Activated CD4-positive, alpha-beta T cell treated with anti-CD3 and anti-CD28 coated beads for 36 hours (primary cell): ENCODE measurements at regions not wholly inside any gene's neighbourhood (a gene's known extent, or its start where the extent isn't known, plus 50 kb on each side); places are given as distances from the start of the nearest gene placed in this dataset.

ENCODE experiments used
- ATAC-seq: fragments of 200-7000 bp; cut with Tn5 transposase; one replicate; pipeline ENCODE4 v1.10.0; 2021; ENCODE audit warnings: mild to moderate bottlenecking, moderate library complexity
- CTCF ChIA-PET: fragments of 350-600 bp; sonication (Branson Sonifier 250); formaldehyde crosslinking; loops from one replicate; lab custom pipeline; 2021; ENCODE audit warnings: antibody characterized with exemption; lab: Charles Lee
- POLR2A ChIA-PET: fragments of 350-600 bp; sonication (Branson Sonifier 250); formaldehyde crosslinking; loops from one replicate; lab custom pipeline; 2021; ENCODE audit warnings: antibody characterized with exemption, inconsistent platforms; lab: Charles Lee
- DNase-seq: peaks from one replicate; pipeline ENCODE4 v3.0.0-alpha.2; 2020
- H3K27ac Mint-ChIP-seq: one replicate; pipeline ENCODE4 v1.8.0; 2021; ENCODE audit warnings: mixed read lengths
- H3K27me3 Mint-ChIP-seq: one replicate; pipeline ENCODE4 v1.8.0; 2021; ENCODE audit warnings: mixed read lengths
- H3K36me3 Mint-ChIP-seq: one replicate; pipeline ENCODE4 v1.8.0; 2021; ENCODE audit warnings: low read depth, mixed read lengths
- H3K4me1 Mint-ChIP-seq: one replicate; pipeline ENCODE4 v1.8.0; 2021; ENCODE audit warnings: mixed read lengths
- H3K4me3 Mint-ChIP-seq: one replicate; pipeline ENCODE4 v1.8.0; 2021; ENCODE audit warnings: mild to moderate bottlenecking, moderate library complexity, mixed read lengths
- H3K9me3 Mint-ChIP-seq: one replicate; pipeline ENCODE4 v1.8.0; 2021; ENCODE audit warnings: low read depth, mixed read lengths
- intact Hi-C, 2 experiments: fragments of 100-400 bp; cut with DNase I in 1 of 2; cut with micrococcal nuclease in 1 of 2; formaldehyde crosslinking; loops; one replicate each; pipeline versions ENCODE4 v1.14.2 to v1.15.1; 2022 to 2024; cut with DNase I, micrococcal nuclease

GRCh38 chr5:57696389-57696769 lies 213.8 kb upstream of the ACTBL2 start:
- Mint-ChIP-seq H3K4me1 (peaks cover 4% of the 10 kb centered on the region), H3K4me3 (no peak overlapping the region), H3K9me3 (no peaks in the 10 kb centered on the region), H3K36me3 (no peaks in the 10 kb centered on the region), H3K27me3 (peaks cover 3% of the 10 kb centered on the region), H3K27ac (no peak overlapping the region)
- ATAC-seq (no peak), DNase-seq (no peak)
- intact Hi-C loops, result no loop called here
- ChIA-PET CTCF (no interaction called here), POLR2A (no interaction called here)

- H3K4me3 Mint-ChIP-seq, result no peak overlapping the region
- H3K36me3 Mint-ChIP-seq, result no peaks in the 10 kb centered on the region
- CTCF ChIA-PET, result no interaction called here
- peaks cover 3% of the 10 kb centered on the region for H3K27me3 Mint-ChIP-seq
- intact Hi-C loops, result no loop called here
- ATAC-seq (no peak), DNase-seq (no peak)
- H3K4me1 Mint-ChIP-seq, result peaks cover 4% of the 10 kb centered on the region
- no peak overlapping the region for H3K27ac Mint-ChIP-seq
- no peaks in the 10 kb centered on the region for H3K9me3 Mint-ChIP-seq
- POLR2A ChIA-PET, result no interaction called here
Observed at GRCh38 chr5:57695706-57696388, 213.2 kb upstream of the ACTBL2 start.

GRCh38 chr5:57695179-57695578 lies 212.6 kb upstream of the ACTBL2 start:
- ChIA-PET POLR2A (no interaction called here), CTCF (interaction anchor here (0.6 kb wide), 1 partner anchor 354 kb away, joined by 3 read pairs; no protein-coding TSS in a partner anchor)

GRCh38 chr5:57693488-57694305 lies 211.1 kb upstream of the ACTBL2 start:
- H3K4me1 Mint-ChIP-seq, result peaks cover 4% of the 10 kb centered on the region
- no peak overlapping the region for H3K4me3 Mint-ChIP-seq
- no peaks in the 10 kb centered on the region for H3K9me3 Mint-ChIP-seq
- H3K27me3 Mint-ChIP-seq, result no peaks in the 10 kb centered on the region
- intact Hi-C loops, result loop anchor here in 1 of 2 experiments (5.0 kb wide), 1 partner anchor 396 kb away; no protein-coding TSS in a partner anchor
- ChIA-PET POLR2A (no interaction called here), CTCF (no interaction called here)
- ATAC-seq, result no peak
- H3K27ac Mint-ChIP-seq, result no peak overlapping the region
- no peaks in the 10 kb centered on the region for H3K36me3 Mint-ChIP-seq
- no peak for DNase-seq

More at GRCh38 chr5:57695179-57695578, 212.6 kb upstream of the ACTBL2 start:
- Mint-ChIP-seq H3K27me3 (no peaks in the 10 kb centered on the region), H3K27ac (no peak overlapping the region), H3K4me1 (peaks cover 4% of the 10 kb centered on the region), H3K9me3 (no peaks in the 10 kb centered on the region), H3K36me3 (no peaks in the 10 kb centered on the region), H3K4me3 (no peak overlapping the region)
- ATAC-seq, result no peak
- intact Hi-C loops, result no loop called here
- DNase-seq, result no peak

GRCh38 chr5:57692582-57693487 lies 210.2 kb upstream of the ACTBL2 start:
- ATAC-seq, result peak; percentile 78
- Mint-ChIP-seq H3K4me1 (peaks cover 4% of the 10 kb centered on the region), H3K36me3 (no peaks in the 10 kb centered on the region), H3K9me3 (no peaks in the 10 kb centered on the region), H3K27ac (no peak overlapping the region), H3K4me3 (no peak overlapping the region), H3K27me3 (no peaks in the 10 kb centered on the region)
- ChIA-PET POLR2A (no interaction called here), CTCF (no interaction called here)
- DNase-seq, result peak; percentile 58
- intact Hi-C loops, result loop anchor here in 1 of 2 experiments (5.0 kb wide), 1 partner anchor 396 kb away; no protein-coding TSS in a partner anchor

- peaks cover 4% of the 10 kb centered on the region for H3K4me1 Mint-ChIP-seq
- intact Hi-C loops, result loop anchor here in 1 of 2 experiments (5.0 kb wide), 1 partner anchor 393 kb away; no protein-coding TSS in a partner anchor
- CTCF ChIA-PET, result interaction anchor here (0.6 kb wide), 1 partner anchor 472 kb away, joined by 3 read pairs; no protein-coding TSS in a partner anchor
- no peak overlapping the region for H3K27ac Mint-ChIP-seq
- ATAC-seq (no peak), DNase-seq (no peak)
- H3K9me3 Mint-ChIP-seq, result no peaks in the 10 kb centered on the region
- H3K4me3 Mint-ChIP-seq, result no peak overlapping the region
- no peaks in the 10 kb centered on the region for H3K36me3 Mint-ChIP-seq
- no peaks in the 10 kb centered on the region for H3K27me3 Mint-ChIP-seq
- POLR2A ChIA-PET, result no interaction called here
Observed at GRCh38 chr5:57690724-57691123, 208.1 kb upstream of the ACTBL2 start.

GRCh38 chr5:57687596-57687995 lies 205.0 kb upstream of the ACTBL2 start:
- H3K9me3 Mint-ChIP-seq, result no peaks in the 10 kb centered on the region
- DNase-seq, result no peak
- ChIA-PET POLR2A (no interaction called here), CTCF (no interaction called here)
- no peak for ATAC-seq
- H3K27ac Mint-ChIP-seq, result no peak overlapping the region
- intact Hi-C loops, result no loop called here
- no peaks in the 10 kb centered on the region for H3K4me1 Mint-ChIP-seq
- H3K36me3 Mint-ChIP-seq, result no peaks in the 10 kb centered on the region
- H3K4me3 Mint-ChIP-seq, result no peak overlapping the region
- no peaks in the 10 kb centered on the region for H3K27me3 Mint-ChIP-seq

GRCh38 chr5:57685516-57686255 lies 203.1 kb upstream of the ACTBL2 start:
- Mint-ChIP-seq H3K27me3 (peaks cover 2% of the 10 kb centered on the region), H3K27ac (no peak overlapping the region), H3K4me3 (no peak overlapping the region), H3K4me1 (no peaks in the 10 kb centered on the region), H3K9me3 (no peaks in the 10 kb centered on the region), H3K36me3 (no peaks in the 10 kb centered on the region)
- intact Hi-C loops, result no loop called here
- DNase-seq (no peak), ATAC-seq (no peak)
- ChIA-PET POLR2A (interaction anchor here (0.6 kb wide), 1 partner anchor 21 kb away, joined by 3 read pairs; no protein-coding TSS in a partner anchor), CTCF (no interaction called here)

- ChIA-PET POLR2A (no interaction called here), CTCF (no interaction called here)
- DNase-seq (no peak), ATAC-seq (no peak)
- H3K27ac Mint-ChIP-seq, result no peak overlapping the region
- no peaks in the 10 kb centered on the region for H3K4me1 Mint-ChIP-seq
- no peaks in the 10 kb centered on the region for H3K9me3 Mint-ChIP-seq
- intact Hi-C loops, result no loop called here
- H3K27me3 Mint-ChIP-seq, result peaks cover 2% of the 10 kb centered on the region
- H3K36me3 Mint-ChIP-seq, result no peaks in the 10 kb centered on the region
- H3K4me3 Mint-ChIP-seq, result no peak overlapping the region
Observed at GRCh38 chr5:57684299-57684702, 201.7 kb upstream of the ACTBL2 start.

GRCh38 chr5:57683036-57683630 lies 200.5 kb upstream of the ACTBL2 start:
- POLR2A ChIA-PET, result no interaction called here
- intact Hi-C loops, result no loop called here
- H3K4me1 Mint-ChIP-seq, result no peaks in the 10 kb centered on the region
- no peaks in the 10 kb centered on the region for H3K9me3 Mint-ChIP-seq
- no peaks in the 10 kb centered on the region for H3K36me3 Mint-ChIP-seq
- no peak for DNase-seq
- no peak for ATAC-seq
- H3K4me3 Mint-ChIP-seq, result no peak overlapping the region
- CTCF ChIA-PET, result no interaction called here
- H3K27me3 Mint-ChIP-seq, result peaks cover 2% of the 10 kb centered on the region
- no peak overlapping the region for H3K27ac Mint-ChIP-seq
